ENCODE measurements at regions not wholly inside any gene's neighbourhood (a gene's known extent, or its start where the extent isn't known, plus 50 kb on each side); places are given as distances from the start of the nearest gene placed in this dataset.

DNA sequence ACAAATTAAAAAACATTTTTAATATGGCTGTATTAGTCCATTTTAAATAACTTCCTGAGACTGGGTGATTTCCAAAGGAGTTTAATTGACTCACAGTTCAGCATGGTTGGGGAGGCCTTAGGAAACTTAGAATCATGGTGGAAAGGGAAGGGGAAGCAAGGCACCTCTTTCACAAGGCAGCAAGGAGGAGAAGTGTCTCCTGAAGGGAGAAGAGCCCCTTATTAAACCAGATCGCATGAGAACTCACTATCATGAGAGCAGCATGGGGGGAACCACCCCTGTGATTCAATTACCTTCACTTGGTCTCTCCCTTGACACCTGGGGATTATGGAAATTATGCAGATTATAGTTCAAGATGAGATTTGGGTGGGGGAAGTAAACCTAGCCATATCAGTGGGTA is 488.6 kb downstream of the ETS1 start:
- H3K27ac ChIP-seq, result no peak overlapping the region
- no peaks in the 10 kb centered on the region for H3K4me1 ChIP-seq (replicated peaks)
- DNase-seq (ENCODE audit: low spot score), result no peak
- H3K9me3 ChIP-seq, result no peaks in the 10 kb centered on the region
- H3K36me3 ChIP-seq, result no peaks in the 10 kb centered on the region
- H3K4me3 ChIP-seq, result no peak overlapping the region
- 66% methylated on average over 1 of the region's 1 CpG for WGBS
- intact Hi-C loops (cut with DNase I), result no loop called here
- H3K27me3 ChIP-seq (replicated peaks; ENCODE audit: insufficient read depth), result no peaks in the 10 kb centered on the region
- no peak for TF ChIP-seq POLR2A (IDR thresholded peaks at IDR 0.05)
- no peak for TF ChIP-seq POLR2AphosphoS5 (IDR thresholded peaks at IDR 0.05)
- TF ChIP-seq, protein P1, sequence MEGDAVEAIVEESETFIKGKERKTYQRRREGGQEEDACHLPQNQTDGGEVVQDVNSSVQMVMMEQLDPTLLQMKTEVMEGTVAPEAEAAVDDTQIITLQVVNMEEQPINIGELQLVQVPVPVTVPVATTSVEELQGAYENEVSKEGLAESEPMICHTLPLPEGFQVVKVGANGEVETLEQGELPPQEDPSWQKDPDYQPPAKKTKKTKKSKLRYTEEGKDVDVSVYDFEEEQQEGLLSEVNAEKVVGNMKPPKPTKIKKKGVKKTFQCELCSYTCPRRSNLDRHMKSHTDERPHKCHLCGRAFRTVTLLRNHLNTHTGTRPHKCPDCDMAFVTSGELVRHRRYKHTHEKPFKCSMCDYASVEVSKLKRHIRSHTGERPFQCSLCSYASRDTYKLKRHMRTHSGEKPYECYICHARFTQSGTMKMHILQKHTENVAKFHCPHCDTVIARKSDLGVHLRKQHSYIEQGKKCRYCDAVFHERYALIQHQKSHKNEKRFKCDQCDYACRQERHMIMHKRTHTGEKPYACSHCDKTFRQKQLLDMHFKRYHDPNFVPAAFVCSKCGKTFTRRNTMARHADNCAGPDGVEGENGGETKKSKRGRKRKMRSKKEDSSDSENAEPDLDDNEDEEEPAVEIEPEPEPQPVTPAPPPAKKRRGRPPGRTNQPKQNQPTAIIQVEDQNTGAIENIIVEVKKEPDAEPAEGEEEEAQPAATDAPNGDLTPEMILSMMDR (IDR thresholded peaks at IDR 0.05), result no peak

DNA sequence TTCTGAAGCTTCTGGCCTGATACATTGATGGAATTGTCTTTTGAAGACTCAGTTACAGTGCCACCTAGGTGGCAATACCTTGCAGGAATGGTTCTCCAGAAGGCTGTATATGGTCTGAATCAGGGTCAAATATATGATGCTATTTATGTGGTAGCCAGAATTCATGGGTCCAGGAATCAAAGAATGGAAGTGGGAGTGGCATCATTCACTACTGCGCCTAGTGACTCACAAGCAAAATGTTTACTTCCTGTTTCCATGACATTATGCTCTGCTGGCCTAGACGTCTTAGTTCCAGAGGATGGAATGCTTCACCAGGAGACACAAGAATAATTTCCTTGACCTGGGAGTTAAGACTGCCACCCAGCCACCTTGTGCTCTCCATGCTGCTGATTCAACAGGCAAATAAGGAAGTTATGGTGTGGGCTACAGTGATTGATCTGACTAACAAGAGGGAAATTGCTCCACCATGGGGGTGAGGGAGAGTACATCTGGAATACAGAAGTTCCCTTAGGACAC is 491.8 kb downstream of the ETS1 start:
- intact Hi-C loops (cut with DNase I), result no loop called here
- no peak for DNase-seq (ENCODE audit: low spot score)
- Histone ChIP-seq H3K4me3 (no peak overlapping the region), H3K4me1 (replicated peaks) (no peaks in the 10 kb centered on the region), H3K36me3 (no peaks in the 10 kb centered on the region), H3K27me3 (replicated peaks; ENCODE audit: insufficient read depth) (no peaks in the 10 kb centered on the region), H3K27ac (no peak overlapping the region), H3K9me3 (no peaks in the 10 kb centered on the region)
- 51% methylated on average over 2 of the region's 2 CpGs for WGBS
- TF ChIP-seq POLR2AphosphoS5 (IDR thresholded peaks at IDR 0.05), result no peak
- TF ChIP-seq POLR2A (IDR thresholded peaks at IDR 0.05), result no peak
- TF ChIP-seq, protein P1 (IDR thresholded peaks at IDR 0.05), result no peak

DNA sequence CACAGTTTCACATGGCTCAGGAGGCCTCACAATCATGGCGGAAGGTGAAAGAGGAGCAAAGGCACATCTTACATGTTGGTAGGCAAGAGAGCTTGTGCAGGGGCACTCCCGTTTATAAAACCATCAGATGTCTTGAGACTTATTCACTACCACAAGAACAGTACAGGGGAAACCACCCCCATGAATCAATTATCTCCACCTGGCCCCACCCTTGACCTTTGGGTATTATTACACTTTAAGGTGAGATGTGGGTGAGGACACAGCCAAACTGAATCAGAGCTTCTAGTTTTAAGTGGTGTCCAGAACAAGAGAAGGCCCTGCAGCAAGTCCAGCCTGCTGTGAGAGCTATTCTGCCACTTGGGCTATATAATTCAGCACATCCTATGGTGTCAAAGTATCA is 493.7 kb downstream of the ETS1 start:
- 85% methylated on average over 2 of the region's 2 CpGs for WGBS
- TF ChIP-seq, protein P1 (IDR thresholded peaks at IDR 0.05), result no peak
- TF ChIP-seq POLR2A (IDR thresholded peaks at IDR 0.05), result no peak
- no peak for TF ChIP-seq POLR2AphosphoS5 (IDR thresholded peaks at IDR 0.05)
- intact Hi-C loops (cut with DNase I), result no loop called here

DNA sequence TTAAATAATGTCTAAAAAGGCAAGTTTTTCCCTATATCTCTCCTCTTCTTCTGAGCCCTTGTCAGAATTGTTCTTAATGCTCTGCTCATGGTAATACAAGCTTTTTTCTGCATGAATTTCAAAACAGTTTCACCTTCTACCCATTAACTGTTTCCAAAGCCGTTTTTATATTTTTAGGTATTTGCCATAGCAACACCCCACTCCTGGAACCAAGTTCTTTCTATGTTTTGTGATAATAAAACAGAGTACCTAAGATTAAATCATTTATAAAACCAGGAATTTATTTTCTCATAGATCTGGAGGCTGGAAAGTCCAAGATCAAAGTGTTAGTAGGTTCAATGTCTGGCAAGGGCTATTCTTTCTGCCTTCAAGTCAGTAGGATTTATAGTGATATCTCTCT is 497.4 kb downstream of the ETS1 start:
- no peaks in the 10 kb centered on the region for H3K36me3 ChIP-seq
- TF ChIP-seq POLR2AphosphoS5 (IDR thresholded peaks at IDR 0.05) (no peak), POLR2A (IDR thresholded peaks at IDR 0.05) (no peak)
- TF ChIP-seq, protein P1 (IDR thresholded peaks at IDR 0.05), result no peak
- H3K27me3 ChIP-seq (replicated peaks; ENCODE audit: insufficient read depth), result no peaks in the 10 kb centered on the region
- no peak for DNase-seq (ENCODE audit: low spot score)
- WGBS, result 91% methylated on average over 1 of the region's 1 CpG
- intact Hi-C loops (cut with DNase I), result no loop called here
- H3K4me1 ChIP-seq (replicated peaks), result no peaks in the 10 kb centered on the region
- no peaks in the 10 kb centered on the region for H3K9me3 ChIP-seq
- no peak overlapping the region for H3K27ac ChIP-seq
- no peak overlapping the region for H3K4me3 ChIP-seq

More for the DNA sequence above, 493.7 kb downstream of the ETS1 start:
- no peak overlapping the region for H3K4me3 ChIP-seq
- no peak overlapping the region for H3K27ac ChIP-seq
- DNase-seq (ENCODE audit: low spot score), result no peak
- no peaks in the 10 kb centered on the region for H3K27me3 ChIP-seq (replicated peaks; ENCODE audit: insufficient read depth)
- H3K36me3 ChIP-seq, result no peaks in the 10 kb centered on the region
- H3K9me3 ChIP-seq, result no peaks in the 10 kb centered on the region
- H3K4me1 ChIP-seq (replicated peaks), result no peaks in the 10 kb centered on the region

DNA sequence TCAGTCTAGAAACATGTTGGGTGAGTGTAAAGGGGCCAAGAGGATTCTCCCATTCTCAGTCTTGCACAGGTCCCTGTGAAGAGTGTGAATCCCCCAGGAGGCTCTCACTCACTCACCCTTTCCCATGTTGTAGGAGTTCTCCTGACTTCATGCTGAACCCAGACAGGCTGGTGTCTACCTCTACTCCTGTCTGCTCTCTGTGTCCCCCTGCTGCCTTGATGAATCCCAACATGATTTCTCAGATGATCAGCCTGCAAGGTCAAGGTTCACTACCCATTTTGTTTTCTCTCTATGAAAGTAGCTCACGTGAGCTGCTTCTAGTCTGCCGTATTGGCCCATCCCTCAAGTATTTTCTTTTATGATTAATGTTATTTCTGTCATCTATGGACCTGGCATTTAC is 500.6 kb downstream of the ETS1 start:
- H3K27ac ChIP-seq, result no peak overlapping the region
- TF ChIP-seq, protein P1 (IDR thresholded peaks at IDR 0.05), result no peak
- TF ChIP-seq POLR2AphosphoS5 (IDR thresholded peaks at IDR 0.05) (no peak), POLR2A (IDR thresholded peaks at IDR 0.05) (no peak)
- no peaks in the 10 kb centered on the region for H3K4me1 ChIP-seq (replicated peaks)
- intact Hi-C loops (cut with DNase I), result no loop called here
- WGBS, result 92% methylated on average over 2 of the region's 2 CpGs
- H3K4me3 ChIP-seq, result no peak overlapping the region
- H3K36me3 ChIP-seq, result no peaks in the 10 kb centered on the region
- H3K9me3 ChIP-seq, result no peaks in the 10 kb centered on the region
- DNase-seq (ENCODE audit: low spot score), result no peak
- H3K27me3 ChIP-seq (replicated peaks; ENCODE audit: insufficient read depth), result no peaks in the 10 kb centered on the region

All from prostate gland (tissue), 2 donors.